Omental fat pad (tissue), 3 donors: ENCODE measurements at regions not wholly inside any gene's neighbourhood (a gene's known extent, or its start where the extent isn't known, plus 50 kb on each side); places are given as distances from the start of the nearest gene placed in this dataset.

Experiments
- ATAC-seq: fragments of 150-250 bp; one replicate; pipeline ENCODE4 v1.9.1; 2016; ENCODE audit warnings: mild to moderate bottlenecking, moderate library complexity; ENCODE audit not compliant: low FRiP score
- DNase-seq: peaks from one replicate; pipeline ENCODE4 v3.0.0-alpha.2; 2019; ENCODE audit warnings: low spot score
- TF ChIP-seq, protein P1 (sequence below), 3 donors: fragments of 450-650 bp; IDR thresholded peaks; one replicate each; pipeline ENCODE4 v1.5.1; 2016 to 2017; ENCODE audit warnings: antibody characterized with exemption in 3 of 3, mild to moderate bottlenecking in 3 of 3, moderate library complexity in 2 of 3

DNA sequence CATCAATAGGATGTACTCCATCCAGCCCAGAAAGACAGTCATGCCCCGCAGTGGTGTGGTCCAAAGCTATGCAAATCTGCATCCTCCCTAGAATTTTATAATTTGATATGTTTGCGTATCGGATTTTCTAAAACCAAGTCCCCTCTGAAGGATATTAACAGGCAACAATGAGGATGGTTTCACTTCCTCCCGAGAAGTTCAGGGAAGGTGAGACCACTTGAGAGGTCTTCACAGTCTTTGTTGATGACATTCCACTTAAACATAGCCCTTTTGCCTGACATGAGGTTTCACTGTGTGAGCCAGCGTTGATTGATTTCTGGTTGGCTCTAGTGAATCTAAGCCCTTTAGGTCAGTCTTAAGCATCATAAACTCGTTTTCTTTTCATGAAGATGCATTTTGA lies 276.1 kb downstream of the NR2F2 start:
- DNase-seq, result no peak
- no peak for ATAC-seq
- TF ChIP-seq, protein P1, sequence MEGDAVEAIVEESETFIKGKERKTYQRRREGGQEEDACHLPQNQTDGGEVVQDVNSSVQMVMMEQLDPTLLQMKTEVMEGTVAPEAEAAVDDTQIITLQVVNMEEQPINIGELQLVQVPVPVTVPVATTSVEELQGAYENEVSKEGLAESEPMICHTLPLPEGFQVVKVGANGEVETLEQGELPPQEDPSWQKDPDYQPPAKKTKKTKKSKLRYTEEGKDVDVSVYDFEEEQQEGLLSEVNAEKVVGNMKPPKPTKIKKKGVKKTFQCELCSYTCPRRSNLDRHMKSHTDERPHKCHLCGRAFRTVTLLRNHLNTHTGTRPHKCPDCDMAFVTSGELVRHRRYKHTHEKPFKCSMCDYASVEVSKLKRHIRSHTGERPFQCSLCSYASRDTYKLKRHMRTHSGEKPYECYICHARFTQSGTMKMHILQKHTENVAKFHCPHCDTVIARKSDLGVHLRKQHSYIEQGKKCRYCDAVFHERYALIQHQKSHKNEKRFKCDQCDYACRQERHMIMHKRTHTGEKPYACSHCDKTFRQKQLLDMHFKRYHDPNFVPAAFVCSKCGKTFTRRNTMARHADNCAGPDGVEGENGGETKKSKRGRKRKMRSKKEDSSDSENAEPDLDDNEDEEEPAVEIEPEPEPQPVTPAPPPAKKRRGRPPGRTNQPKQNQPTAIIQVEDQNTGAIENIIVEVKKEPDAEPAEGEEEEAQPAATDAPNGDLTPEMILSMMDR (IDR thresholded peaks at IDR 0.05), result no peak

DNA sequence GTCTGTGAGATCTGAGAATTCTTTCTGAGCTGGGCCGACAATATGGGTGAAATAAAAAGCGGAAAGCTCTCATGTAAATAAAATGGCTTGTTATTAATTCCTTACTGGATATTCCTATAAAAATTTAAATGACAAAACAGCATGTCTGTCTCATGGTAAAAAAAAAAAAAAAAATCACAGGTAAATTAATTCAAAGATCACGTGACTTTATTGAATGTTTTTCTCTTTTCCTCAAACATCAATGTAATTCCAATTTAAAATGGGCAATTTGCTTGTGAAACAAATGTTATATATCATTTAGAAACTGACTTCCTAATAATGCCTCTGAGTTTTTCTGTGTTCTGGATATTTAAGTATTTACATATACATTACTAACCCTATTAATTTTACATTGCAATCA lies 280.3 kb downstream of the NR2F2 start:
- TF ChIP-seq, protein P1 (IDR thresholded peaks at IDR 0.05), result no peak
- no peak for DNase-seq
- ATAC-seq, result no peak

DNA sequence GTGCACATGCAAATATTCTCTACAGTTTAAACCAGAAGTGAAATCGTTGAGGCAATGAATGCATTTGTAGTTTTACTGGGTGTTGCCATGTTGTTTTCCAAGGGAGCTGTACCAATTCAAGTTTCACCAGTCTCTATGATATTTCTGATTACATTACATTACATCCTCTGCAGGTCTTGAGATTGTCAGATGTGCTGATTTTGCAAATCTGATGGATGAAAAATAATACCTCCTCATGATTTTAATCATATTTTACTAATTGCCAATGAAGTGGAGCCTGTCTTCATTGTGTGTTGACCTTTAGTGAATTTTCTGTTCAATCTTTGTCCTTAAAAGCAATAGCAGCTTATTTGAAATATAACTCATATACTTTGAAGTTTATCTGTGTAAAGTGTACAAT lies 282.4 kb downstream of the NR2F2 start:
- TF ChIP-seq, protein P1 (IDR thresholded peaks at IDR 0.05), result no peak
- no peak for ATAC-seq

DNA sequence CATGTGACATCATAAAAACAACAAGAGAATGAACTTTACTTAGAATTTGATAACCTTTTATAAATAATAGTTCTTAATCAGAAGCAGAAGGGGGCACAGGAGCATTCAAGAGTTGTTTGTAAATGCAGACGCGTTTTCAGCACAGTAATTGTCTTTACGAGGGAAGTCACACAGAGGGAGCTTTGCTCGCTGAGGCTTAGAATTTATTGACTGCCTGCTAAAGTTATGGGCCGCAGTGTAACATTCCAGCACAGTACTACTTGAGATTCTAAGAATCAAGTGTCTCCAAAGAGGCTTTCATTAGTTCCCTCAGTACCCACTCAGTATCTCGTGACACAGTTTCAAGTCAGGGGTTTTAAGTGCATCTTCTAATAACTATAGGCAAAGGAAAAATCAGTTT lies 288.7 kb downstream of the NR2F2 start:
- TF ChIP-seq, protein P1 (IDR thresholded peaks at IDR 0.05), result no peak
- ATAC-seq, result no peak

More for the DNA sequence above, 282.4 kb downstream of the NR2F2 start:
- DNase-seq, result no peak

DNA sequence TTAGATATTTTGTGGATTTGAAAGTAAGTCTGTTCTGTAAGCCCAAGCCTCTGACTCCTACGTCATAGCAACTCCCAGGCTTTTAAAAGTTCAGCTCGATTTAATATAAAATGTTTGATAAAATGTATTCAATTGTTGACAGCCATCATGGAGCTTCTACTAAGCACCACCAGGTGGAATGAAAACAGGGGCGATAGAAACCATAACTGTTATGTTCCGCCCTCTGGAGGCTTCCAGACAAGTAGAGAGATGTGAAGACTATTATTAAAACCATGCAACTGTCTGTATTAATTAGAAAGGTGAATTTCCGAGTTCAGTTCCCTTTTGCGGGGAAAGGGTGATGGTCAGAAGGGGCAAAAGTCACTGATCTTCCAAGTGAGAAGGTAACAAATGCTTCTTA lies 292.2 kb downstream of the NR2F2 start:
- ATAC-seq, result no peak
- TF ChIP-seq, protein P1 (IDR thresholded peaks at IDR 0.05), result no peak

More for the DNA sequence above, 288.7 kb downstream of the NR2F2 start:
- DNase-seq, result no peak

DNA sequence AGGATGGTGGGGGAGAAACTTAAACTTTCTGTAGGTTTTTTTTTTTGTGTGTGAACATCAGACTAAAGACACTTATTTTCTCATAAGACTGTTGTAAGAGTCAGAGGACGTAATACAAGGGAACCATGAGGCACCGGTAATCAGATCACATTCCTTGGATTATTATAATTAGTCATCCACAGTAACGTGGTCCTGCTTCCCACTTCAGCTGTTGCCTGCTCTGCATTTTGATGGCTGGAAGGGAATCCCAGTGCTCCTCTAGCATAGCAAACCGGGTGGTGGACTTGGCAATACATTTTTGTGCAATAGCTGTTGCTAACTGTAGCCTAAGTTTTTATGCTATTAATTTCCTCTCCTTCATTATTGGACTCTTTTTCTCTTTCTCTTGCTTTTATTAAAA lies 294.8 kb downstream of the NR2F2 start:
- DNase-seq (no peak), ATAC-seq (no peak)
- TF ChIP-seq, protein P1 (IDR thresholded peaks at IDR 0.05), result no peak

More for the DNA sequence above, 292.2 kb downstream of the NR2F2 start:
- DNase-seq, result no peak

DNA sequence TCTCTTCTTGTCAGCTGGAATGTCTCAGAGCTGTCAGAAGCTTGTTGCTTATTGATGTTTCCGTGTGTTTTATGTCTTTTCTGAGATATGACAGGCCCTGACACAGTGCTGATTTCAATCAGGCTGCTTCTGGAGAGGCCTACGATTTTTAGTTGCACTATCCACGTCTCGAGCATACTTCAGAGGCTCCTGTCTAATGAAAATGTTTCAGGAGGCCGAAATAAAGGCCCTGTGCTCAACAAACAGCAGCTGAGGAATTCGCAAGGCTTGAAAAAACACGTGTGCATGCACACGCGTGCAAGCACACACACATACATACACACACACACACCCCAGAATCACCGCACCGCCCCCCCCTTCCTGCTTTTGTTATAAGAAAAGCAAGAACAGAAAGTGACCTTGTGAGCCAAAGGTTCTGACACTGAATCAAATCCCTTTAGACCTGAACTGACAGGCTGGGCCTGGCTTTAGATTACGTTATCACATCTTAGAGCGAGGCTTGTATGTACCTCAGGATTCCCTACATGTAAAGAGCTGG lies 296.6 kb downstream of the NR2F2 start:
- no peak for ATAC-seq
- TF ChIP-seq, protein P1 (IDR thresholded peaks at IDR 0.05), result no peak
- no peak for DNase-seq
